ENCODE measurements at regions not wholly inside any gene's neighbourhood (a gene's known extent, or its start where the extent isn't known, plus 50 kb on each side); places are given as distances from the start of the nearest gene placed in this dataset.

- no peaks in the 10 kb centered on the region for H3K36me3 Mint-ChIP-seq (ENCODE audit: insufficient read depth in 2 of 2)
- peaks cover 1 to 3% of the 10 kb centered on the region in 2 donors for H3K9me3 Mint-ChIP-seq
- no peak overlapping the region for H3K4me3 Mint-ChIP-seq
- H3K4me1 Mint-ChIP-seq (ENCODE audit: low read depth) = no peaks in the 10 kb centered on the region
- DNase-seq (no peak), ATAC-seq (replicated peaks in 1 of 2) (no peak)
- no peak overlapping the region for H3K27ac Mint-ChIP-seq
- H3K27me3 Mint-ChIP-seq (ENCODE audit: low read depth) = no peaks in the 10 kb centered on the region
Measured at GRCh38 chr14:29163109-29163508, 396.5 kb downstream of the FOXG1 start.

GRCh38 chr14:29165431-29165830, 398.8 kb downstream of the FOXG1 start:
- Mint-ChIP-seq H3K27me3 (ENCODE audit: low read depth) (no peaks in the 10 kb centered on the region), H3K9me3 (peaks cover 1 to 4% of the 10 kb centered on the region in 2 donors), H3K36me3 (ENCODE audit: insufficient read depth in 2 of 2) (no peaks in the 10 kb centered on the region), H3K4me3 (no peak overlapping the region), H3K27ac (no peak overlapping the region), H3K4me1 (ENCODE audit: low read depth) (no peaks in the 10 kb centered on the region)
- DNase-seq = no peak
- no peak for ATAC-seq (replicated peaks in 1 of 2)

DNA sequence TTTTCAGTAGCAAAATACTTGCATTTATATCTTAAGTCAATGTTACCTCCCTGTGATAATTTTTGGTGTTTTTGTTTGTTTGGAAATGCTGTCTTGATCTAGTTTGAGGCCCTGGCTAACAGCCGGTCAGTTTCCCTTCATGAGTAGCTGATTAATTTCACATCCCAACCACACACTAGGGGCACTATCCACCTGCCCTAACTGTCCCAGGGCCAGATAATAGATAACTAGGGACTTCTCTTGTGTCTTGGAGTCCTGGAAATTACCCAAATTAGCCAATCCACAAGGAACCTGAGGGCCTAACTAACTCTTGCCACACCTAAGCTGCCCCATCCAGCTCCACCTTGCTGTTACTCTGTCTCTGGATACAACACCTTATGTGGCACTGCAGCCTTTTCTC, 399.9 kb downstream of the FOXG1 start:
- no peak overlapping the region for H3K27ac Mint-ChIP-seq
- H3K4me1 Mint-ChIP-seq (ENCODE audit: low read depth) = no peaks in the 10 kb centered on the region
- H3K9me3 Mint-ChIP-seq = peaks cover 4% of the 10 kb centered on the region in 2 donors
- no peak overlapping the region for H3K4me3 Mint-ChIP-seq
- ATAC-seq (replicated peaks in 1 of 2) (no peak), DNase-seq (no peak)
- no peaks in the 10 kb centered on the region for H3K36me3 Mint-ChIP-seq (ENCODE audit: insufficient read depth in 2 of 2)
- H3K27me3 Mint-ChIP-seq (ENCODE audit: low read depth) = no peaks in the 10 kb centered on the region

- H3K36me3 Mint-ChIP-seq (ENCODE audit: insufficient read depth in 2 of 2) = no peaks in the 10 kb centered on the region
- H3K27ac Mint-ChIP-seq = no peak overlapping the region
- H3K4me1 Mint-ChIP-seq (ENCODE audit: low read depth) = no peaks in the 10 kb centered on the region
- ATAC-seq (replicated peaks in 1 of 2) = no peak
- peaks cover 1 to 3% of the 10 kb centered on the region in 2 donors for H3K9me3 Mint-ChIP-seq
- no peak for DNase-seq
- H3K4me3 Mint-ChIP-seq = no peak overlapping the region
- H3K27me3 Mint-ChIP-seq (ENCODE audit: low read depth) = no peaks in the 10 kb centered on the region
Measured at GRCh38 chr14:29168149-29168548, 401.6 kb downstream of the FOXG1 start.

GRCh38 chr14:29169408-29169807, 402.8 kb downstream of the FOXG1 start:
- H3K4me3 Mint-ChIP-seq = no peak overlapping the region
- peaks cover 5 to 9% of the 10 kb centered on the region in 2 donors for H3K9me3 Mint-ChIP-seq
- H3K4me1 Mint-ChIP-seq (ENCODE audit: low read depth) = no peaks in the 10 kb centered on the region
- DNase-seq (no peak), ATAC-seq (replicated peaks in 1 of 2) (no peak)
- H3K27ac Mint-ChIP-seq = no peak overlapping the region
- H3K27me3 Mint-ChIP-seq (ENCODE audit: low read depth) = no peaks in the 10 kb centered on the region
- H3K36me3 Mint-ChIP-seq (ENCODE audit: insufficient read depth in 2 of 2) = no peaks in the 10 kb centered on the region

DNA sequence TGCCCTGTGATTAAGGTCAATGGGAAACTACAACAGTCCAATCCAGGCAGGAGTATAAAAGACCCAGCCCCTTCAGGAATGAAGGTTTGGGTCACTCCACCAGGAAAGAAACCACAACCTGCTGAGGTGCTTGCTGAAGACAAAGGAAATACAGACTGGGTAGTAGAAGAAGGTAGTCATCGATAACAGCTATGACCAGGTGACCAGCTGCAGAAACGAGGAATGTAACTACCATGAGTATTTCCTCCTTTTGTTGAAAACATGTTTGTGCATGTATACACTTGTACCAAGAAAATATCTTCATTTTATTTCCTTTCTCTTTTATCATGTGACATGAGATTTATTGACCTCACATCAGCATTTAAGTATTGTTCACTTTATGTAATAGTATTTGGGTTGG, 409.1 kb downstream of the FOXG1 start:
- no peak overlapping the region for H3K4me3 Mint-ChIP-seq
- ATAC-seq (replicated peaks in 1 of 2) (no peak), DNase-seq (no peak)
- peaks cover 4 to 13% of the 10 kb centered on the region in 2 donors for H3K9me3 Mint-ChIP-seq
- no peak overlapping the region for H3K27ac Mint-ChIP-seq
- no peaks in the 10 kb centered on the region for H3K27me3 Mint-ChIP-seq (ENCODE audit: low read depth)
- H3K4me1 Mint-ChIP-seq (ENCODE audit: low read depth) = no peaks in the 10 kb centered on the region
- H3K36me3 Mint-ChIP-seq (ENCODE audit: insufficient read depth in 2 of 2) = no peaks in the 10 kb centered on the region

DNA sequence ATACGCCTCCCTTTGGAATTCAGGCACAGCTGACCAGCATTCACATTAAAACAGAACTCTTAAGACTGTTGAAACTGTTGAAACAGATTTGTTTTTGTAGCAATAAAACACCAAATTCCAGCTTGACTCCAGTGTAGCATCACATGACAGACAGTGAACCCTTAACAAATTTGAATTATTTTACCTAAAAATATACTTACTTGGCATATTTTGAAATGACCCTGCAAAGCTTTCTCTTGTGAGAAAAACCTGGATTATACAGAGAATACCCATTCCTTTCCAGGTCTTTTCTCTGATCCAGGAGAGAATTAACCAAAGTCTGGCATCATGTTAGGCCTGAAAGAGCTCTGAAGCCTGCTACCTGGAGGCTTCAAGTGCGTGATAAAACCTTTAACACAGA, 410.3 kb downstream of the FOXG1 start:
- H3K4me1 Mint-ChIP-seq (ENCODE audit: low read depth) = no peaks in the 10 kb centered on the region
- H3K27me3 Mint-ChIP-seq (ENCODE audit: low read depth) = no peaks in the 10 kb centered on the region
- DNase-seq = no peak
- no peak overlapping the region for H3K4me3 Mint-ChIP-seq
- ATAC-seq (replicated peaks in 1 of 2) = no peak
- no peak overlapping the region for H3K27ac Mint-ChIP-seq
- peaks cover 4 to 10% of the 10 kb centered on the region in 2 donors for H3K9me3 Mint-ChIP-seq
- no peaks in the 10 kb centered on the region for H3K36me3 Mint-ChIP-seq (ENCODE audit: insufficient read depth in 2 of 2)

GRCh38 chr14:29178971-29179370, 412.4 kb downstream of the FOXG1 start:
- no peak overlapping the region for H3K27ac Mint-ChIP-seq
- ATAC-seq (replicated peaks in 1 of 2) (no peak), DNase-seq (no peak)
- H3K4me3 Mint-ChIP-seq = no peak overlapping the region
- no peaks in the 10 kb centered on the region for H3K4me1 Mint-ChIP-seq (ENCODE audit: low read depth)
- no peaks in the 10 kb centered on the region for H3K27me3 Mint-ChIP-seq (ENCODE audit: low read depth)
- H3K9me3 Mint-ChIP-seq = peaks cover 4 to 7% of the 10 kb centered on the region in 2 donors
- H3K36me3 Mint-ChIP-seq (ENCODE audit: insufficient read depth in 2 of 2) = no peaks in the 10 kb centered on the region

- Mint-ChIP-seq H3K9me3 (peaks cover 4 to 6% of the 10 kb centered on the region in 2 donors), H3K36me3 (ENCODE audit: insufficient read depth in 2 of 2) (no peaks in the 10 kb centered on the region), H3K4me1 (ENCODE audit: low read depth) (no peaks in the 10 kb centered on the region), H3K4me3 (no peak overlapping the region), H3K27ac (no peak overlapping the region), H3K27me3 (ENCODE audit: low read depth) (no peaks in the 10 kb centered on the region)
- ATAC-seq (replicated peaks in 1 of 2) (no peak), DNase-seq (no peak)
Measured at GRCh38 chr14:29191092-29191491, 424.5 kb downstream of the FOXG1 start.

DNA sequence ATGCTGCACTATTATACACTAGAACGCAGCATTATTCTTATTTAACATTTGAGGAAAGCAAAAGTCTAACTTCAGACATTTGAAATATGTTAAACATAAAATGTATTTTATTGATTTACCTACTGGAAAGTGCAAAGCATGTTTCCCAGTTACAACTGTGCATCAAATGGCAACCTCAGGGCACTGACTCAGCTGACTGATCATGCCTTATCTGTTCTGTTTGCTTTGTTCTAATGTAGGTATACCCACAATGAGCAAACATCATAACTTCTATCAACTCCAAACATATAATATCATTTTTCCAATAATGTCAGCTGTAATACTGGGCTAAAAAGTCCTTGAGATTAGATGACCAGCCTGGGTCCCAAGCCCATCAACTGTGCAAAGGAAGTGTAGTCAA, 431.0 kb downstream of the FOXG1 start:
- ATAC-seq (replicated peaks in 1 of 2) (no peak), DNase-seq (no peak)
- no peaks in the 10 kb centered on the region for H3K4me1 Mint-ChIP-seq (ENCODE audit: low read depth)
- no peak overlapping the region for H3K4me3 Mint-ChIP-seq
- peaks cover 10 to 12% of the 10 kb centered on the region in 2 donors for H3K9me3 Mint-ChIP-seq
- H3K27ac Mint-ChIP-seq = no peak overlapping the region
- H3K27me3 Mint-ChIP-seq (ENCODE audit: low read depth) = no peaks in the 10 kb centered on the region
- no peaks in the 10 kb centered on the region for H3K36me3 Mint-ChIP-seq (ENCODE audit: insufficient read depth in 2 of 2)

- Mint-ChIP-seq H3K4me3 (no peak overlapping the region), H3K4me1 (ENCODE audit: low read depth) (no peaks in the 10 kb centered on the region), H3K27me3 (ENCODE audit: low read depth) (no peaks in the 10 kb centered on the region), H3K9me3 (peaks cover 17 to 21% of the 10 kb centered on the region in 2 donors), H3K36me3 (ENCODE audit: insufficient read depth in 2 of 2) (peaks cover 2% of the 10 kb centered on the region in 2 donors), H3K27ac (no peak overlapping the region)
- DNase-seq (no peak), ATAC-seq (replicated peaks in 1 of 2) (no peak)
Measured at GRCh38 chr14:29205658-29206057, 439.1 kb downstream of the FOXG1 start.

DNA sequence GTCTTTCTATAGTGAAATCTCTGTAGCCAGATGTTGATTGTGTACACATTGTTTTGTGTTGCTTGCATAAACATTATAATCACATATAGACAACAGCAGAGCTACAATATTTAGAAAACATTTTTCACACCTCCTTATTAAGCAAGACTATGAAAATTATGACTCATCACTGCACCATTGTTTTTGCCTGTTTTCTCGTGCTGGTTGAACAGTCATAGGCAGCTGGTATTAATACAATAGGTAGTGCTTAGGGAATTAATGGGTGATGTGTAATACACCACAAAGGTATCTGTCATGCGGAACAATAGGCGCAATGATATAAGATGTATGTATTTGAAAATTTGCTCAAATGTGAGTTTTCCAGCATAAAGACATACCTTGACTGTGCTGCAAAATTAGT, 449.3 kb downstream of the FOXG1 start:
- Mint-ChIP-seq H3K4me3 (no peak overlapping the region), H3K27me3 (ENCODE audit: low read depth) (no peaks in the 10 kb centered on the region), H3K36me3 (ENCODE audit: insufficient read depth in 2 of 2) (peaks cover 0 to 1% of the 10 kb centered on the region in 2 donors), H3K4me1 (ENCODE audit: low read depth) (no peaks in the 10 kb centered on the region), H3K9me3 (peaks cover 3 to 6% of the 10 kb centered on the region in 2 donors), H3K27ac (no peak overlapping the region)
- ATAC-seq (replicated peaks in 1 of 2) = no peak
- no peak for DNase-seq

DNA sequence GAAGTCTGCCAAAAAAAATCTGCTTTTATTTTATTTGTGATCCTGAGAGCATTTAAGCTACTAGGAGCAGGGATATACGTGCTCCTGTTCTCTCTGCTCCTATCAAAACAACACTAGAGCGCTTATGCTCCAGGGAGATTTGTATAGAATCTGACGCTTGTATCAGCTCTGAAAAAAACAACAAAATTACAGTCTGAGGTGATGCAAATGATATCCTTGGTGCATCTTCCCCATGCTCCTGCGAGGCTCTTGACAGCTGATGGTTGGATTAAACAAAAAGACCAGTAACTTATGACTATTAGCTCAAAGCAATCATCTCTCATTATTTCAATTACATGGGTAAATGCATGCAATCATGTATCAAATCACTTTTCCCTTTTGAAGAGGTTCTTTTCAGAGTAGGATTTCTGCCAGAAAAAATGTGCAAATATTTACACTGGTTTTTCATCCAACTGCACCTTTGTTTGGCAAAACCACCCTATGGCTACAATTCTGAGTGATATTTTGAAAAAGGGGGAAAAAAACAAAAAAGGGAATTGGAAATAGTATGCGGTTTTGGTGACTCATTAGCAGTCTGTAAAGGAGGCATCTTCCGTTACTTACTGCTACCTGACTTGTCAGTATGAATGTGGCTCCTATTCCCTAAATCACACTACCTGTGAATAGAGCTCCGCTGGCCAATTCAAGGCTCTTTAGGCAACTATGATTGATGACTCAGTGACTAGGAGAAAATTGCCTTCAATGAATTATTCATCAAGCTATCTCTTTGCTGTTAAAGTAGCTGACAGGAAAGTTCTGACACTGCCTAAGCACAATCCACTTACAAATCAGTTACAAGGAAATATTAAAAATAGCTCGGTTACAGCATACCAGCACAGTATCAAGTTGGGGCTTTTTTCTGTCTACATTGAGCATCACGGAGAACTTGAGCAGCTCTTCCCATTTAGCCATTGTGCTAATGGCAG, 450.0 kb downstream of the FOXG1 start:
- DNase-seq = no peak
- H3K9me3 Mint-ChIP-seq = peaks cover 3 to 6% of the 10 kb centered on the region in 2 donors
- H3K4me1 Mint-ChIP-seq (ENCODE audit: low read depth) = no peaks in the 10 kb centered on the region
- no peak for ATAC-seq (replicated peaks in 1 of 2)
- no peak overlapping the region for H3K4me3 Mint-ChIP-seq
- H3K36me3 Mint-ChIP-seq (ENCODE audit: insufficient read depth in 2 of 2) = peaks cover 0 to 1% of the 10 kb centered on the region in 2 donors
- H3K27ac Mint-ChIP-seq = no peak overlapping the region
- H3K27me3 Mint-ChIP-seq (ENCODE audit: low read depth) = no peaks in the 10 kb centered on the region
